Mucosa of descending colon (tissue), 3 donors: ENCODE measurements at regions not wholly inside any gene's neighbourhood (a gene's known extent, or its start where the extent isn't known, plus 50 kb on each side); places are given as distances from the start of the nearest gene placed in this dataset.

ENCODE experiments used
- ATAC-seq: fragments of 200-7000 bp; cut with Tn5 transposase; one replicate; pipeline ENCODE4 v1.9.1; 2020; ENCODE audit warnings: mild to moderate bottlenecking, moderate library complexity
- DNase-seq, 3 donors: peaks; one replicate each; pipeline ENCODE4 v3.0.0-alpha.2; 2020
- H3K36me3 ChIP-seq: fragments of 200-600 bp; one replicate; pipeline ENCODE4 v1.8.0; 2021; ENCODE audit warnings: low read depth, mild to moderate bottlenecking
- H3K4me1 ChIP-seq: fragments of 200-600 bp; one replicate; pipeline ENCODE4 v1.8.0; 2021; ENCODE audit warnings: low read depth, mild to moderate bottlenecking
- H3K4me3 ChIP-seq: fragments of 200-600 bp; one replicate; pipeline ENCODE4 v1.8.0; 2021; ENCODE audit warnings: mild to moderate bottlenecking
- H3K9me3 ChIP-seq: fragments of 200-600 bp; one replicate; pipeline ENCODE4 v1.8.0; 2021; ENCODE audit warnings: mild to moderate bottlenecking
- CTCF ChIP-seq: fragments of 200-600 bp; IDR thresholded peaks from one replicate; pipeline ENCODE4 v1.8.0; 2022; ENCODE audit warnings: antibody characterized with exemption, mild to moderate bottlenecking
- intact Hi-C, 2 donors: fragments of 100-400 bp; cut with DNase I in 1 of 2; cut with micrococcal nuclease in 1 of 2; formaldehyde crosslinking; loops; one replicate each; pipeline versions ENCODE4 v1.11.0 to v1.11.1; 2022; cut with DNase I, micrococcal nuclease
- donor health status: DM: no; HTN: no; CAD: no; lungs with moderate emphysema.
- donor health status: DM: no; HTN: no; CAD: no.
- donor health status: DM: no; HTN: yes; CAD: no.

GRCh38 chr12:126509572-126509971, 1444.3 kb downstream of the AACS start:
- DNase-seq (no peak), ATAC-seq (no peak)
- no peak overlapping the region for H3K4me3 ChIP-seq
- no peaks in the 10 kb centered on the region for H3K4me1 ChIP-seq
- peaks cover 60% of the 10 kb centered on the region for H3K9me3 ChIP-seq
- no peak for TF ChIP-seq CTCF
- no peaks in the 10 kb centered on the region for H3K36me3 ChIP-seq
- intact Hi-C loops = no loop called here

GRCh38 chr12:126510630-126511029, 1445.4 kb downstream of the AACS start:
- DNase-seq (no peak), ATAC-seq (no peak)
- no peaks in the 10 kb centered on the region for H3K36me3 ChIP-seq
- no peak for TF ChIP-seq CTCF
- intact Hi-C loops = no loop called here
- peaks cover 59% of the 10 kb centered on the region for H3K9me3 ChIP-seq
- H3K4me1 ChIP-seq = no peaks in the 10 kb centered on the region
- no peak overlapping the region for H3K4me3 ChIP-seq

GRCh38 chr12:126512916-126513913, 1448.0 kb downstream of the AACS start:
- Histone ChIP-seq H3K4me3 (no peak overlapping the region), H3K36me3 (no peaks in the 10 kb centered on the region), H3K9me3 (peaks cover 34% of the 10 kb centered on the region), H3K4me1 (no peaks in the 10 kb centered on the region)
- TF ChIP-seq CTCF = no peak
- intact Hi-C loops = no loop called here
- ATAC-seq = no peak
- no peak for DNase-seq

- TF ChIP-seq CTCF = no peak
- Histone ChIP-seq H3K4me3 (no peak overlapping the region), H3K9me3 (peaks cover 25% of the 10 kb centered on the region), H3K36me3 (no peaks in the 10 kb centered on the region), H3K4me1 (no peaks in the 10 kb centered on the region)
- ATAC-seq (no peak), DNase-seq (no peak)
- intact Hi-C loops = no loop called here
These were observed 1453.5 kb downstream of the AACS start for GRCh38 chr12:126518596-126519200.

- Histone ChIP-seq H3K4me3 (no peak overlapping the region), H3K36me3 (no peaks in the 10 kb centered on the region), H3K4me1 (no peaks in the 10 kb centered on the region), H3K9me3 (peaks cover 28% of the 10 kb centered on the region)
- DNase-seq = no peak
- ATAC-seq = no peak
- TF ChIP-seq CTCF = no peak
- intact Hi-C loops = no loop called here
These were observed 1454.6 kb downstream of the AACS start for GRCh38 chr12:126519833-126520232.
